IgD-negative memory B cell (primary cell): ENCODE measurements at regions not wholly inside any gene's neighbourhood (a gene's known extent, or its start where the extent isn't known, plus 50 kb on each side); places are given as distances from the start of the nearest gene placed in this dataset.

ENCODE experiments used
- H3K27ac Mint-ChIP-seq, 3 donors: one replicate each; pipeline ENCODE4 v1.8.0; 2020 to 2022; ENCODE audit warnings: mild to moderate bottlenecking in 3 of 3, mixed read lengths in 3 of 3, moderate library complexity in 1 of 3
- H3K27me3 Mint-ChIP-seq: one replicate; pipeline ENCODE4 v1.8.0; 2021; ENCODE audit warnings: mixed read lengths
- H3K36me3 Mint-ChIP-seq: one replicate; pipeline ENCODE4 v1.8.0; 2020; ENCODE audit warnings: mild to moderate bottlenecking, mixed read lengths
- H3K4me1 Mint-ChIP-seq, 3 donors: one replicate each; pipeline ENCODE4 v1.8.0; 2020 to 2022; ENCODE audit warnings: mixed read lengths in 3 of 3, mild to moderate bottlenecking in 1 of 3
- H3K4me3 Mint-ChIP-seq, 4 donors: one replicate each; pipeline ENCODE4 v1.8.0; 2020 to 2022; ENCODE audit warnings: mild to moderate bottlenecking in 4 of 4, mixed read lengths in 4 of 4, moderate library complexity in 3 of 4
- H3K9me3 Mint-ChIP-seq, 3 donors: one replicate each; pipeline ENCODE4 v1.8.0; 2020 to 2021; ENCODE audit warnings: mixed read lengths in 3 of 3, mild to moderate bottlenecking in 1 of 3

- Mint-ChIP-seq H3K36me3 (no peaks in the 10 kb centered on the region), H3K4me1 (no peaks in the 10 kb centered on the region), H3K27me3 (peaks cover 4% of the 10 kb centered on the region), H3K9me3 (no peaks in the 10 kb centered on the region), H3K27ac (no peak overlapping the region), H3K4me3 (no peak overlapping the region)
Observed at GRCh38 chr4:71235311-71236201, 103.3 kb upstream of the SLC4A4 start.

- Mint-ChIP-seq H3K4me1 (no peaks in the 10 kb centered on the region), H3K4me3 (no peak overlapping the region), H3K27ac (no peak overlapping the region), H3K36me3 (no peaks in the 10 kb centered on the region), H3K27me3 (peaks cover 3% of the 10 kb centered on the region), H3K9me3 (no peaks in the 10 kb centered on the region)
Observed at GRCh38 chr4:71236226-71236625, 102.6 kb upstream of the SLC4A4 start.

- no peak overlapping the region for H3K27ac Mint-ChIP-seq
- no peaks in the 10 kb centered on the region for H3K4me1 Mint-ChIP-seq
- H3K9me3 Mint-ChIP-seq = no peaks in the 10 kb centered on the region
- H3K36me3 Mint-ChIP-seq = no peaks in the 10 kb centered on the region
- peaks cover 3% of the 10 kb centered on the region for H3K27me3 Mint-ChIP-seq
- H3K4me3 Mint-ChIP-seq = no peak overlapping the region
Observed at GRCh38 chr4:71237641-71238040, 101.2 kb upstream of the SLC4A4 start.

GRCh38 chr4:71239365-71239764 lies 99.5 kb upstream of the SLC4A4 start:
- Mint-ChIP-seq H3K9me3 (no peaks in the 10 kb centered on the region), H3K27me3 (peaks cover 3% of the 10 kb centered on the region), H3K36me3 (no peaks in the 10 kb centered on the region), H3K27ac (no peak overlapping the region), H3K4me3 (no peak overlapping the region), H3K4me1 (no peaks in the 10 kb centered on the region)

GRCh38 chr4:71240094-71240493 lies 98.7 kb upstream of the SLC4A4 start:
- H3K9me3 Mint-ChIP-seq = no peaks in the 10 kb centered on the region
- H3K27ac Mint-ChIP-seq = peak overlapping the region in 1 of 3 donors; percentile 15
- peaks cover 3% of the 10 kb centered on the region for H3K27me3 Mint-ChIP-seq
- no peaks in the 10 kb centered on the region for H3K36me3 Mint-ChIP-seq
- H3K4me3 Mint-ChIP-seq = no peak overlapping the region
- no peaks in the 10 kb centered on the region for H3K4me1 Mint-ChIP-seq

- H3K4me3 Mint-ChIP-seq = no peak overlapping the region
- H3K4me1 Mint-ChIP-seq = no peaks in the 10 kb centered on the region
Observed at GRCh38 chr4:71241501-71242288, 97.1 kb upstream of the SLC4A4 start.

GRCh38 chr4:71243091-71243833 lies 95.6 kb upstream of the SLC4A4 start:
- Mint-ChIP-seq H3K36me3 (no peaks in the 10 kb centered on the region), H3K9me3 (no peaks in the 10 kb centered on the region), H3K27me3 (peaks cover 5% of the 10 kb centered on the region), H3K27ac (no peak overlapping the region), H3K4me1 (no peaks in the 10 kb centered on the region), H3K4me3 (no peak overlapping the region)

More at GRCh38 chr4:71241501-71242288, 97.1 kb upstream of the SLC4A4 start:
- no peaks in the 10 kb centered on the region for H3K9me3 Mint-ChIP-seq
- no peak overlapping the region for H3K27ac Mint-ChIP-seq
- H3K36me3 Mint-ChIP-seq = no peaks in the 10 kb centered on the region
- no peaks in the 10 kb centered on the region for H3K27me3 Mint-ChIP-seq

- H3K4me1 Mint-ChIP-seq = peaks cover 0 to 1% (median 0%) of the 10 kb centered on the region in 3 donors
- peaks cover 10% of the 10 kb centered on the region for H3K27me3 Mint-ChIP-seq
- H3K9me3 Mint-ChIP-seq = no peaks in the 10 kb centered on the region
- no peaks in the 10 kb centered on the region for H3K36me3 Mint-ChIP-seq
- no peak overlapping the region for H3K4me3 Mint-ChIP-seq
- H3K27ac Mint-ChIP-seq = no peak overlapping the region
Observed at GRCh38 chr4:71247706-71248105, 91.1 kb upstream of the SLC4A4 start.

GRCh38 chr4:71251261-71251660 lies 87.6 kb upstream of the SLC4A4 start:
- Mint-ChIP-seq H3K4me3 (no peak overlapping the region), H3K4me1 (peaks cover 0 to 3% (median 0%) of the 10 kb centered on the region in 3 donors), H3K27me3 (peaks cover 10% of the 10 kb centered on the region), H3K36me3 (no peaks in the 10 kb centered on the region), H3K27ac (no peak overlapping the region), H3K9me3 (no peaks in the 10 kb centered on the region)

- peak overlapping the region in 1 of 4 donors; percentile 23 for H3K4me3 Mint-ChIP-seq
- no peaks in the 10 kb centered on the region for H3K9me3 Mint-ChIP-seq
Observed at GRCh38 chr4:71253545-71253944, 85.3 kb upstream of the SLC4A4 start.

GRCh38 chr4:71254451-71255012 lies 84.3 kb upstream of the SLC4A4 start:
- Mint-ChIP-seq H3K4me3 (no peak overlapping the region), H3K27me3 (peaks cover 8% of the 10 kb centered on the region), H3K9me3 (no peaks in the 10 kb centered on the region), H3K4me1 (peaks cover 0 to 3% (median 0%) of the 10 kb centered on the region in 3 donors), H3K27ac (no peak overlapping the region), H3K36me3 (no peaks in the 10 kb centered on the region)

More at GRCh38 chr4:71253545-71253944, 85.3 kb upstream of the SLC4A4 start:
- Mint-ChIP-seq H3K27me3 (peaks cover 6% of the 10 kb centered on the region), H3K27ac (no peak overlapping the region), H3K36me3 (no peaks in the 10 kb centered on the region), H3K4me1 (peaks cover 0 to 3% (median 0%) of the 10 kb centered on the region in 3 donors)

- H3K4me1 Mint-ChIP-seq = peaks cover 0 to 3% (median 1%) of the 10 kb centered on the region in 3 donors
- H3K4me3 Mint-ChIP-seq = peak overlapping the region in 1 of 4 donors; percentile 5
- no peaks in the 10 kb centered on the region for H3K36me3 Mint-ChIP-seq
- no peak overlapping the region for H3K27ac Mint-ChIP-seq
- peaks cover 7% of the 10 kb centered on the region for H3K27me3 Mint-ChIP-seq
- no peaks in the 10 kb centered on the region for H3K9me3 Mint-ChIP-seq
Observed at GRCh38 chr4:71255976-71256375, 82.8 kb upstream of the SLC4A4 start.

GRCh38 chr4:71257761-71258160 lies 81.1 kb upstream of the SLC4A4 start:
- Mint-ChIP-seq H3K9me3 (no peaks in the 10 kb centered on the region), H3K27me3 (peaks cover 3% of the 10 kb centered on the region), H3K36me3 (no peaks in the 10 kb centered on the region), H3K27ac (no peak overlapping the region), H3K4me1 (peaks cover 0 to 8% (median 5%) of the 10 kb centered on the region in 3 donors), H3K4me3 (no peak overlapping the region)

- peaks cover 3% of the 10 kb centered on the region for H3K27me3 Mint-ChIP-seq
- H3K9me3 Mint-ChIP-seq = no peaks in the 10 kb centered on the region
- no peak overlapping the region for H3K27ac Mint-ChIP-seq
- no peak overlapping the region for H3K4me3 Mint-ChIP-seq
- no peaks in the 10 kb centered on the region for H3K36me3 Mint-ChIP-seq
- H3K4me1 Mint-ChIP-seq = peaks cover 0 to 8% (median 5%) of the 10 kb centered on the region in 3 donors
Observed at GRCh38 chr4:71258323-71258722, 80.5 kb upstream of the SLC4A4 start.
